Panc1 (cell line): ENCODE measurements at regions not wholly inside any gene's neighbourhood (a gene's known extent, or its start where the extent isn't known, plus 50 kb on each side); places are given as distances from the start of the nearest gene placed in this dataset.

ENCODE experiments used
- ATAC-seq: fragments of 200-7000 bp; cut with Tn5 transposase; 2 replicates; pipeline ENCODE4 v1.9.1; 2020; ENCODE audit warnings: mild to moderate bottlenecking, moderate library complexity
- BruUV-seq: library from RNA; stranded (reverse); fragments of 400-500 nt; replicated peaks from 2 replicates; lab custom pipeline; 2021; lab: Mats Ljungman, UMichigan
- CTCF ChIA-PET: fragments of 300-600 bp; sonication (Branson Sonifier 250); formaldehyde crosslinking; loops from one replicate; lab custom pipeline; 2022; ENCODE audit warnings: antibody characterized with exemption; lab: Charles Lee
- POLR2A ChIA-PET: fragments of 300-600 bp; sonication (Branson Sonifier 250); formaldehyde crosslinking; loops from one replicate; lab custom pipeline; 2022; ENCODE audit warnings: antibody characterized with exemption; lab: Charles Lee
- DNase-seq: peaks from one replicate; pipeline ENCODE4 v3.0.0-alpha.2; 2010; ENCODE audit warnings: low read depth, low spot score
- H3K27ac ChIP-seq: 2 replicates; pipeline ENCODE4 v1.5.1; 2011; ENCODE audit warnings: mild to moderate bottlenecking, low read length, inconsistent platforms
- H3K27me3 ChIP-seq: fragments of 200-500 bp; sonication (Bioruptor generic); 2 replicates; pipeline ENCODE4 v1.6.0; 2014; ENCODE audit warnings: low read length, inconsistent platforms; ENCODE audit not compliant: control insufficient read depth, insufficient read depth
- H3K36me3 ChIP-seq: fragments of 200-500 bp; sonication (Bioruptor generic); 2 replicates; pipeline ENCODE4 v1.5.1; 2014; ENCODE audit warnings: inconsistent platforms, mild to moderate bottlenecking, low read length, moderate library complexity; ENCODE audit not compliant: control insufficient read depth, insufficient read depth
- H3K4me1 ChIP-seq: 2 replicates; pipeline ENCODE4 v1.5.1; 2011; ENCODE audit warnings: inconsistent platforms, mild to moderate bottlenecking, low read length, moderate library complexity; ENCODE audit not compliant: control insufficient read depth, insufficient read depth
- H3K4me3 ChIP-seq, 2 experiments: 2 replicates each; pipeline ENCODE4 v1.5.1; 2011 to 2012; ENCODE audit warnings: low read depth in 2 of 2, low read length in 2 of 2, mild to moderate bottlenecking in 2 of 2, inconsistent platforms in 1 of 2, moderate library complexity in 1 of 2
- H3K9me3 ChIP-seq: fragments of 200-500 bp; sonication (Bioruptor generic); 2 replicates; pipeline ENCODE4 v1.5.1; 2014; ENCODE audit warnings: low read depth, mild to moderate bottlenecking, inconsistent platforms, low read length, moderate library complexity; ENCODE audit not compliant: control insufficient read depth, insufficient read depth
- CTCF ChIP-seq: fragments of 450-650 bp; IDR thresholded peaks from 2 replicates; pipeline ENCODE4 v1.5.1; 2017; ENCODE audit warnings: mild to moderate bottlenecking
- POLR2AphosphoS5 ChIP-seq: IDR thresholded peaks from 2 replicates; pipeline ENCODE4 v1.6.1; 2012; ENCODE audit warnings: mild to moderate bottlenecking, low read depth, low read length, moderate library complexity
- REST ChIP-seq, 2 experiments: IDR thresholded peaks; 2 replicates each; pipeline ENCODE4 v1.6.1; 2011 to 2012; ENCODE audit warnings: low read depth in 2 of 2, control low read depth in 1 of 2, low read length in 1 of 2, mild to moderate bottlenecking in 1 of 2, moderate library complexity in 1 of 2; ENCODE audit not compliant: insufficient read depth in 1 of 2
- SIN3A ChIP-seq: IDR thresholded peaks from 2 replicates; pipeline ENCODE4 v1.6.1; 2012; ENCODE audit warnings: low read depth, mild to moderate bottlenecking, low read length, moderate library complexity, borderline replicate concordance; ENCODE audit not compliant: insufficient read depth
- TCF7L2 ChIP-seq: IDR thresholded peaks from 2 replicates; pipeline ENCODE4 v1.6.1; 2011; ENCODE audit warnings: mild to moderate bottlenecking, low read depth, low read length, inconsistent platforms
- in situ Hi-C: cut with HindIII; loops from 2 replicates; pipeline ENCODE4 v1.10.0; 2016; ENCODE audit warnings: low sequenced_read_pairs, low pct_unique_long_range_greater_than_20kb
- intact Hi-C: fragments of 100-400 bp; cut with micrococcal nuclease; formaldehyde crosslinking; loops from one replicate; pipeline ENCODE4 v1.10.0; 2022; ENCODE audit not compliant: unreplicated experiment

GRCh38 chr2:8398040-8398668 is 283.7 kb upstream of the ID2 start:
- H3K27me3 ChIP-seq: no peaks in the 10 kb centered on the region
- BruUV-seq: no TSS peak
- ChIA-PET POLR2A (no interaction called here), CTCF (no interaction called here)
- in situ Hi-C loops (no loop called here), intact Hi-C loops (no loop called here)
- no peak overlapping the region for H3K4me3 ChIP-seq
- no peaks in the 10 kb centered on the region for H3K4me1 ChIP-seq
- no peak overlapping the region for H3K27ac ChIP-seq
- ATAC-seq: no peak
- no peak for DNase-seq
- no peaks in the 10 kb centered on the region for H3K9me3 ChIP-seq
- H3K36me3 ChIP-seq: no peaks in the 10 kb centered on the region
- no peak for TF ChIP-seq TCF7L2

GRCh38 chr2:8399731-8400130 is 282.1 kb upstream of the ID2 start:
- H3K36me3 ChIP-seq: no peaks in the 10 kb centered on the region
- no peaks in the 10 kb centered on the region for H3K9me3 ChIP-seq
- no peak overlapping the region for H3K4me3 ChIP-seq
- H3K27ac ChIP-seq: no peak overlapping the region
- intact Hi-C loops: no loop called here
- BruUV-seq: no TSS peak
- no peak for TF ChIP-seq TCF7L2
- no peak for TF ChIP-seq REST (IDR thresholded peaks at IDR 0.05; ENCODE audit: insufficient read depth in 1 of 2, low read depth in 2 of 2, low read length in 1 of 2)
- TF ChIP-seq CTCF: no peak
- no peak for TF ChIP-seq POLR2AphosphoS5
- no peak for TF ChIP-seq SIN3A
- ATAC-seq (no peak), DNase-seq (no peak)
- H3K4me1 ChIP-seq: no peaks in the 10 kb centered on the region
- in situ Hi-C loops: no loop called here
- H3K27me3 ChIP-seq: no peaks in the 10 kb centered on the region
- ChIA-PET CTCF (no interaction called here), POLR2A (no interaction called here)

GRCh38 chr2:8400196-8400595 is 281.7 kb upstream of the ID2 start:
- BruUV-seq: no TSS peak
- Histone ChIP-seq H3K4me3 (no peak overlapping the region), H3K27ac (no peak overlapping the region), H3K9me3 (no peaks in the 10 kb centered on the region), H3K4me1 (no peaks in the 10 kb centered on the region), H3K36me3 (no peaks in the 10 kb centered on the region), H3K27me3 (no peaks in the 10 kb centered on the region)
- in situ Hi-C loops: no loop called here
- ATAC-seq (no peak), DNase-seq (no peak)
- POLR2A ChIA-PET: no interaction called here
- TF ChIP-seq CTCF: no peak
- no peak for TF ChIP-seq REST (IDR thresholded peaks at IDR 0.05; ENCODE audit: insufficient read depth in 1 of 2, low read depth in 2 of 2, low read length in 1 of 2)
- TF ChIP-seq POLR2AphosphoS5: no peak
- no peak for TF ChIP-seq TCF7L2
- TF ChIP-seq SIN3A: no peak
- intact Hi-C loops: no loop called here
- CTCF ChIA-PET: no interaction called here
